GM12872 (cell line): ENCODE measurements at regions not wholly inside any gene's neighbourhood (a gene's known extent, or its start where the extent isn't known, plus 50 kb on each side); places are given as distances from the start of the nearest gene placed in this dataset.

Source experiments
- CTCF ChIP-seq: IDR thresholded peaks from 3 replicates; pipeline ENCODE4 v1.5.1; 2011; ENCODE audit warnings: low read depth, mild to moderate bottlenecking, low read length, moderate library complexity; ENCODE audit not compliant: insufficient read depth

- TF ChIP-seq CTCF, result no peak
These were observed 123.6 kb downstream of the BTG1 start for GRCh38 chr12:92022093-92022492.

- no peak for TF ChIP-seq CTCF
These were observed 124.0 kb downstream of the BTG1 start for GRCh38 chr12:92021666-92022035.

GRCh38 chr12:92020983-92021665 lies 124.5 kb downstream of the BTG1 start:
- TF ChIP-seq CTCF, result no peak

GRCh38 chr12:92019491-92020277 lies 126.0 kb downstream of the BTG1 start:
- no peak for TF ChIP-seq CTCF

GRCh38 chr12:92012691-92013090 lies 133.0 kb downstream of the BTG1 start:
- no peak for TF ChIP-seq CTCF

GRCh38 chr12:92010853-92011701 lies 134.6 kb downstream of the BTG1 start:
- TF ChIP-seq CTCF, result no peak

- TF ChIP-seq CTCF, result no peak
These were observed 135.3 kb downstream of the BTG1 start for GRCh38 chr12:92010368-92010767.
